ENCODE measurements at regions not wholly inside any gene's neighbourhood (a gene's known extent, or its start where the extent isn't known, plus 50 kb on each side); places are given as distances from the start of the nearest gene placed in this dataset.

GRCh38 chr10:29703271-29703670 lies 68.5 kb upstream of the SVIL start:
- no peaks in the 10 kb centered on the region; the same call in 1 of the 2 replicates for H4K20me1 ChIP-seq (ENCODE audit: low read length)
- TF ChIP-seq, protein P1, sequence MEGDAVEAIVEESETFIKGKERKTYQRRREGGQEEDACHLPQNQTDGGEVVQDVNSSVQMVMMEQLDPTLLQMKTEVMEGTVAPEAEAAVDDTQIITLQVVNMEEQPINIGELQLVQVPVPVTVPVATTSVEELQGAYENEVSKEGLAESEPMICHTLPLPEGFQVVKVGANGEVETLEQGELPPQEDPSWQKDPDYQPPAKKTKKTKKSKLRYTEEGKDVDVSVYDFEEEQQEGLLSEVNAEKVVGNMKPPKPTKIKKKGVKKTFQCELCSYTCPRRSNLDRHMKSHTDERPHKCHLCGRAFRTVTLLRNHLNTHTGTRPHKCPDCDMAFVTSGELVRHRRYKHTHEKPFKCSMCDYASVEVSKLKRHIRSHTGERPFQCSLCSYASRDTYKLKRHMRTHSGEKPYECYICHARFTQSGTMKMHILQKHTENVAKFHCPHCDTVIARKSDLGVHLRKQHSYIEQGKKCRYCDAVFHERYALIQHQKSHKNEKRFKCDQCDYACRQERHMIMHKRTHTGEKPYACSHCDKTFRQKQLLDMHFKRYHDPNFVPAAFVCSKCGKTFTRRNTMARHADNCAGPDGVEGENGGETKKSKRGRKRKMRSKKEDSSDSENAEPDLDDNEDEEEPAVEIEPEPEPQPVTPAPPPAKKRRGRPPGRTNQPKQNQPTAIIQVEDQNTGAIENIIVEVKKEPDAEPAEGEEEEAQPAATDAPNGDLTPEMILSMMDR (conservative IDR thresholded peaks at IDR 0.05; ENCODE audit: low read depth, low read length) = no peak
- TF ChIP-seq EZH2phosphoT487 (IDR thresholded peaks at IDR 0.05; ENCODE audit: borderline replicate concordance, low read length) (no peak), EZH2 (IDR thresholded peaks at IDR 0.05; ENCODE audit: low read length, unreplicated experiment) (no peak)
- DNase-seq (no peak), ATAC-seq (no peak)
- intact Hi-C loops (cut with micrococcal nuclease) = no loop called here
- ChIA-PET POLR2A (ENCODE audit: unreplicated experiment) (no interaction called here), CTCF (no interaction called here)
- H3K27ac ChIP-seq (ENCODE audit: low read length) = no peak overlapping the region
- no peak overlapping the region for H3K9ac ChIP-seq (ENCODE audit: low read length)
- no peaks in the 10 kb centered on the region for H3K4me1 ChIP-seq (ENCODE audit: insufficient read depth, low read length)
- no peak overlapping the region for H3K4me2 ChIP-seq (ENCODE audit: low read length)
- H3K9me2 ChIP-seq (replicated peaks; ENCODE audit: low read length) = no peaks in the 10 kb centered on the region
- no TSS peak for BruUV-seq (replicated peaks)
- no peak overlapping the region for H3K4me3 ChIP-seq (ENCODE audit: low read length)
- no peaks in the 10 kb centered on the region for H3F3A ChIP-seq (ENCODE audit: low read length, unreplicated experiment)
- no peak overlapping the region for H2AFZ ChIP-seq (ENCODE audit: low read length)
- H3K36me3 ChIP-seq (ENCODE audit: low read depth, low read length) = no peaks in the 10 kb centered on the region
- H3K9me3 ChIP-seq (ENCODE audit: low read length) = no peaks in the 10 kb centered on the region
- H3K27me3 ChIP-seq (ENCODE audit: low read length) = no peaks in the 10 kb centered on the region
- peaks cover 19% of the 10 kb centered on the region for H3K79me2 ChIP-seq (ENCODE audit: low read length)

DNA sequence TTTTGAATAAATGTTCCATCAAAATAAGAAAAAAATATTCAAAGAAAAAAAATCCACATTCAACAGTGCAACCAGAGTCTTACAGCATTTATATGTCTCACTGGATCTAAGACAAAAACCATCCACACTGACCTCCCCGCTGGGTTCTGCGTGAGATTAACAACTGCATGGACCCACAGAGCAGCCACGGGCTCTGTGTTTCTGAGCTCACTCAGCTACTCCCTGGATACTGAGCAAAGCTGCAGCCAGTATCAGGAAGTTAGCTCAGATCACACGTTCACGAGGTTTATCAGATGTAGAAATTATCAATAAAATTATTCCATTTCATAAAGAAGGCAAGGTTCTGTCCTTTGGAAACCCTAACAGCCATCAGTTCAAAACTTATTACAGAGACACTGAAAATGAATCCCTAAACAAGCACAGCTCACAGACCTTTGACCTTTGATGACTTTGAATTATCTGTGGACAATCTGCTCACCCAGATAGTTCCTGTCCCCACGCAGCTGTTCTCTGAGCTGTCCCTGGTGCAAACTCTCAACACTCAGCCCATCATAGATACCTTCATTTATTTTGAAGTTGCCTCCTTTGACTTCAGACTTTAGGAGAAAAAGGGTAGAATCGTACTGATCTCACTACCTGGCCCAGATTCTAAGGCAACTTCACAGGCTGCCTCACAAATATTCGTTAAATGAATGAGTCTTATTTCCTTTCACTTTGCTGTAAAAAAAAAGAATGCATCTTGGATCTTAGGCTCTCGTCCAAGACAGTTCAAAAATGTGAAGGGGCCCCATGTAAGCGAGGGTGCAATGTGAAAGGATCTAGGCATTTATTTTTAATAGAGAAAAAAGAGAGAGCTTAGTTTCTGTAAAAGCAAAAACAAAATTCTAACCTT lies 67.7 kb upstream of the SVIL start:
- H3K9ac ChIP-seq (ENCODE audit: low read length) = no peak overlapping the region
- H3K4me2 ChIP-seq (ENCODE audit: low read length) = no peak overlapping the region
- DNase-seq = no peak
- no peaks in the 10 kb centered on the region; the same call in 1 of the 2 replicates for H4K20me1 ChIP-seq (ENCODE audit: low read length)
- H3K79me2 ChIP-seq (ENCODE audit: low read length) = peaks cover 19% of the 10 kb centered on the region
- no peak for ATAC-seq
- no peaks in the 10 kb centered on the region for H3K4me1 ChIP-seq (ENCODE audit: insufficient read depth, low read length)
- no peak overlapping the region for H3K27ac ChIP-seq (ENCODE audit: low read length)
- no peak overlapping the region for H3K4me3 ChIP-seq (ENCODE audit: low read length)
- no TSS peak for BruUV-seq (replicated peaks)
- no peaks in the 10 kb centered on the region for H3K27me3 ChIP-seq (ENCODE audit: low read length)
- no peaks in the 10 kb centered on the region for H3K36me3 ChIP-seq (ENCODE audit: low read depth, low read length)
- no peaks in the 10 kb centered on the region for H3F3A ChIP-seq (ENCODE audit: low read length, unreplicated experiment)
- ChIA-PET POLR2A (ENCODE audit: unreplicated experiment) (no interaction called here), CTCF (no interaction called here)
- no peaks in the 10 kb centered on the region for H3K9me2 ChIP-seq (replicated peaks; ENCODE audit: low read length)
- no peaks in the 10 kb centered on the region for H3K9me3 ChIP-seq (ENCODE audit: low read length)
- H2AFZ ChIP-seq (ENCODE audit: low read length) = no peak overlapping the region
- no peak for TF ChIP-seq EZH2phosphoT487 (IDR thresholded peaks at IDR 0.05; ENCODE audit: borderline replicate concordance, low read length)
- no peak for TF ChIP-seq EZH2 (IDR thresholded peaks at IDR 0.05; ENCODE audit: low read length, unreplicated experiment)
- TF ChIP-seq, protein P1 (conservative IDR thresholded peaks at IDR 0.05; ENCODE audit: low read depth, low read length) = no peak
- intact Hi-C loops (cut with micrococcal nuclease) = no loop called here

DNA sequence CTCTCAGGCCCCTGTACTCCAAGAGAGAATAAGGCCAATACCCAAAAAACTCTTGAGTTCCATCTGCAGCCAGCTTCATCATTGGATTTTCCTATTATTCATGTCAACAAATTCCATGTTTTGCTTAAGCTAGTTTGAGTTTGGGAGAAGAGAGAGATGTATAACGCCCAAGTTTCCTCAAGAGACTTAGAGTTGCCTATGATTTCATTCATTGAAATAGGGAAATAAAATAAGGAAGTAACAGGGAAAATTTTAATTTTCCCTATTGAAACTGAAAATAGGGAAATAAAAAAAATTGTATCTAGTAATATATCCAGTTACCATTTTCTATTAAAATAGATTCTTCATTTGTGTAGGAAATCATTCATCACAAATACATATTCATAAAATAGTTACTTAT lies 66.5 kb upstream of the SVIL start:
- Histone ChIP-seq H3K4me3 (ENCODE audit: low read length) (no peak overlapping the region), H3K9ac (ENCODE audit: low read length) (no peak overlapping the region), H2AFZ (ENCODE audit: low read length) (no peak overlapping the region), H3K4me2 (ENCODE audit: low read length) (no peak overlapping the region), H3K27ac (ENCODE audit: low read length) (no peak overlapping the region), H3K9me2 (replicated peaks; ENCODE audit: low read length) (no peaks in the 10 kb centered on the region), H3K4me1 (ENCODE audit: insufficient read depth, low read length) (no peaks in the 10 kb centered on the region), H3K36me3 (ENCODE audit: low read depth, low read length) (no peaks in the 10 kb centered on the region), H3F3A (ENCODE audit: low read length, unreplicated experiment) (no peaks in the 10 kb centered on the region), H3K79me2 (ENCODE audit: low read length) (peaks cover 19% of the 10 kb centered on the region), H3K27me3 (ENCODE audit: low read length) (no peaks in the 10 kb centered on the region), H4K20me1 (ENCODE audit: low read length) (no peaks in the 10 kb centered on the region; the same call in 1 of the 2 replicates), H3K9me3 (ENCODE audit: low read length) (no peaks in the 10 kb centered on the region)
- intact Hi-C loops (cut with micrococcal nuclease) = no loop called here
- ChIA-PET POLR2A (ENCODE audit: unreplicated experiment) (no interaction called here), CTCF (no interaction called here)
- DNase-seq = no peak
- no peak for TF ChIP-seq EZH2 (IDR thresholded peaks at IDR 0.05; ENCODE audit: low read length, unreplicated experiment)
- TF ChIP-seq, protein P1 (conservative IDR thresholded peaks at IDR 0.05; ENCODE audit: low read depth, low read length) = no peak
- ATAC-seq = no peak
- BruUV-seq (replicated peaks) = no TSS peak
